ENCODE measurements at regions not wholly inside any gene's neighbourhood (a gene's known extent, or its start where the extent isn't known, plus 50 kb on each side); places are given as distances from the start of the nearest gene placed in this dataset.

GRCh38 chr17:12588531-12588930 lies 77.2 kb upstream of the MYOCD start:
- H3K36me3 ChIP-seq (replicated peaks) = no peaks in the 10 kb centered on the region
- no peak for DNase-seq (ENCODE audit: low spot score in 2 of 2)
- in situ Hi-C loops (cut with MboI; ENCODE audit: low sequenced_read_pairs) = no loop called here
- no peaks in the 10 kb centered on the region for H3K9me3 ChIP-seq
- no peaks in the 10 kb centered on the region for H3K27me3 ChIP-seq (ENCODE audit: low read depth)
- H3K4me1 ChIP-seq = no peaks in the 10 kb centered on the region
- H3K4me3 ChIP-seq = no peak overlapping the region

- Histone ChIP-seq H3K4me1 (no peaks in the 10 kb centered on the region), H3K4me3 (no peak overlapping the region), H3K36me3 (replicated peaks) (no peaks in the 10 kb centered on the region), H3K9me3 (no peaks in the 10 kb centered on the region), H3K27me3 (ENCODE audit: low read depth) (no peaks in the 10 kb centered on the region)
- in situ Hi-C loops (cut with MboI; ENCODE audit: low sequenced_read_pairs) = no loop called here
- no peak for DNase-seq (ENCODE audit: low spot score in 2 of 2)
Observed at GRCh38 chr17:12590417-12590816, 75.3 kb upstream of the MYOCD start.

GRCh38 chr17:12591021-12591735 lies 74.5 kb upstream of the MYOCD start:
- Histone ChIP-seq H3K4me3 (no peak overlapping the region), H3K9me3 (no peaks in the 10 kb centered on the region), H3K4me1 (no peaks in the 10 kb centered on the region), H3K36me3 (replicated peaks) (no peaks in the 10 kb centered on the region), H3K27me3 (ENCODE audit: low read depth) (no peaks in the 10 kb centered on the region)
- DNase-seq (ENCODE audit: low spot score in 2 of 2) = no peak
- in situ Hi-C loops (cut with MboI; ENCODE audit: low sequenced_read_pairs) = no loop called here

- H3K9me3 ChIP-seq = no peaks in the 10 kb centered on the region
- no peaks in the 10 kb centered on the region for H3K27me3 ChIP-seq (ENCODE audit: low read depth)
- H3K4me3 ChIP-seq = no peak overlapping the region
- H3K4me1 ChIP-seq = no peaks in the 10 kb centered on the region
- DNase-seq (ENCODE audit: low spot score in 2 of 2) = no peak
- no peaks in the 10 kb centered on the region for H3K36me3 ChIP-seq (replicated peaks)
- in situ Hi-C loops (cut with MboI; ENCODE audit: low sequenced_read_pairs) = no loop called here
Observed at GRCh38 chr17:12592941-12593340, 72.7 kb upstream of the MYOCD start.

- H3K4me1 ChIP-seq = no peaks in the 10 kb centered on the region
- no peak for DNase-seq (ENCODE audit: low spot score in 2 of 2)
- no peak overlapping the region for H3K4me3 ChIP-seq
- no peaks in the 10 kb centered on the region for H3K27me3 ChIP-seq (ENCODE audit: low read depth)
- in situ Hi-C loops (cut with MboI; ENCODE audit: low sequenced_read_pairs) = no loop called here
- no peaks in the 10 kb centered on the region for H3K36me3 ChIP-seq (replicated peaks)
- no peaks in the 10 kb centered on the region for H3K9me3 ChIP-seq
Observed at GRCh38 chr17:12596961-12597360, 68.7 kb upstream of the MYOCD start.

GRCh38 chr17:12597895-12598294 lies 67.8 kb upstream of the MYOCD start:
- in situ Hi-C loops (cut with MboI; ENCODE audit: low sequenced_read_pairs) = no loop called here
- H3K9me3 ChIP-seq = no peaks in the 10 kb centered on the region
- H3K36me3 ChIP-seq (replicated peaks) = no peaks in the 10 kb centered on the region
- no peaks in the 10 kb centered on the region for H3K4me1 ChIP-seq
- no peak for DNase-seq (ENCODE audit: low spot score in 2 of 2)
- no peaks in the 10 kb centered on the region for H3K27me3 ChIP-seq (ENCODE audit: low read depth)
- H3K4me3 ChIP-seq = no peak overlapping the region

GRCh38 chr17:12599186-12599920 lies 66.3 kb upstream of the MYOCD start:
- Histone ChIP-seq H3K27me3 (ENCODE audit: low read depth) (no peaks in the 10 kb centered on the region), H3K4me3 (no peak overlapping the region), H3K4me1 (no peaks in the 10 kb centered on the region), H3K9me3 (no peaks in the 10 kb centered on the region), H3K36me3 (replicated peaks) (no peaks in the 10 kb centered on the region)
- in situ Hi-C loops (cut with MboI; ENCODE audit: low sequenced_read_pairs) = no loop called here
- no peak for DNase-seq (ENCODE audit: low spot score in 2 of 2)

- Histone ChIP-seq H3K4me3 (no peak overlapping the region), H3K36me3 (replicated peaks) (no peaks in the 10 kb centered on the region), H3K27me3 (ENCODE audit: low read depth) (no peaks in the 10 kb centered on the region), H3K9me3 (no peaks in the 10 kb centered on the region), H3K4me1 (no peaks in the 10 kb centered on the region)
- no peak for DNase-seq (ENCODE audit: low spot score in 2 of 2)
- in situ Hi-C loops (cut with MboI; ENCODE audit: low sequenced_read_pairs) = no loop called here
Observed at GRCh38 chr17:12600349-12600748, 65.3 kb upstream of the MYOCD start.

- H3K9me3 ChIP-seq = no peaks in the 10 kb centered on the region
- no peaks in the 10 kb centered on the region for H3K27me3 ChIP-seq (ENCODE audit: low read depth)
- H3K4me3 ChIP-seq = no peak overlapping the region
- DNase-seq (ENCODE audit: low spot score in 2 of 2) = no peak
- H3K36me3 ChIP-seq (replicated peaks) = no peaks in the 10 kb centered on the region
- in situ Hi-C loops (cut with MboI; ENCODE audit: low sequenced_read_pairs) = no loop called here
- H3K4me1 ChIP-seq = no peaks in the 10 kb centered on the region
Observed at GRCh38 chr17:12603566-12603965, 62.1 kb upstream of the MYOCD start.

- Histone ChIP-seq H3K4me1 (no peaks in the 10 kb centered on the region), H3K36me3 (replicated peaks) (no peaks in the 10 kb centered on the region), H3K4me3 (no peak overlapping the region), H3K27me3 (ENCODE audit: low read depth) (no peaks in the 10 kb centered on the region), H3K9me3 (no peaks in the 10 kb centered on the region)
- in situ Hi-C loops (cut with MboI; ENCODE audit: low sequenced_read_pairs) = no loop called here
- no peak for DNase-seq (ENCODE audit: low spot score in 2 of 2)
Observed at GRCh38 chr17:12605222-12605621, 60.5 kb upstream of the MYOCD start.

- DNase-seq (ENCODE audit: low spot score in 2 of 2) = no peak
- Histone ChIP-seq H3K36me3 (replicated peaks) (no peaks in the 10 kb centered on the region), H3K4me3 (no peak overlapping the region), H3K4me1 (no peaks in the 10 kb centered on the region), H3K27me3 (ENCODE audit: low read depth) (no peaks in the 10 kb centered on the region), H3K9me3 (no peaks in the 10 kb centered on the region)
- in situ Hi-C loops (cut with MboI; ENCODE audit: low sequenced_read_pairs) = no loop called here
Observed at GRCh38 chr17:12613566-12613965, 52.1 kb upstream of the MYOCD start.
